GM21360 (cell line): ENCODE measurements at regions not wholly inside any gene's neighbourhood (a gene's known extent, or its start where the extent isn't known, plus 50 kb on each side); places are given as distances from the start of the nearest gene placed in this dataset.

ENCODE experiments used
- ATAC-seq: cut with Tn5 transposase; IDR thresholded peaks from one replicate; pipeline ENCODE4 v1.9.1; 2021; ENCODE audit warnings: mild to moderate bottlenecking, moderate library complexity; ENCODE audit not compliant: unreplicated experiment

DNA sequence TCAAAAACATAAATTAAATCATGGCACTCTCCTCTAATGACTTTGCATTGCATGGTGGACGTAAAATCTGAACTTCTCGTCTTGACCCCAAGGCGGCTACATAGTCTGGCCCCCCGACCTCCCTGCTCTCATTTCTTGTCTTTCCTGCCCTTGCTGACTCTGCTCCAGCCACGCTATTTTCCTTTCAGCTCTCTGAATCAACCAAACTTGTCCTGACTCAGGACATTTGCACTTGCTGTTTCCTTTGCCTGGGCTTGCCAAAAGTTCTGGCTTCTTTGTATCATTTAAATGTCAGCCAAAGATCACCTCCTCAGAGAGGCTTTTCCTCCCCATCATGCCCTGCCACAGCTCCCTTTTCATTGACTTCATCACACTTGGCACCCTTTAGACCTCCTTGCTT, 107.7 kb upstream of the NFE2L3 start:
- ATAC-seq = no peak

DNA sequence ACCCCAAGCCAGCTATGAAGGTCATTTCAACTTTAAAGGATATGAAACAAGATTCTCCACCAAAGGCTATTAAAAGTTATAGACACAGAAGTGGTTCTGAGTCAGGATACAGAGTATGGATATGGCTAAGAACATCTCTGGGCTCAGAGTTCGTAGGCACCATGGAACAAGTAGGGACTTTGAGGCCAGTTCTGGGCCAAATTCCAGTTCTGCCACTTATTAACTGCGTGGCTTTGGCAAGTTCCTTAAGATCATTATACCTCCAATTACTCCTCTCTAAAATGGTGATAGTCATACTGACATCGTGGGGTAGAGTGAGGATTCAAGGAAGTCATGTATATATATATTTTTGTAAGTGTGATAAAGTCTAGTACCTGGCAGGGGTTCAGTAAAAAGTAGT, 105.8 kb upstream of the NFE2L3 start:
- no peak for ATAC-seq

DNA sequence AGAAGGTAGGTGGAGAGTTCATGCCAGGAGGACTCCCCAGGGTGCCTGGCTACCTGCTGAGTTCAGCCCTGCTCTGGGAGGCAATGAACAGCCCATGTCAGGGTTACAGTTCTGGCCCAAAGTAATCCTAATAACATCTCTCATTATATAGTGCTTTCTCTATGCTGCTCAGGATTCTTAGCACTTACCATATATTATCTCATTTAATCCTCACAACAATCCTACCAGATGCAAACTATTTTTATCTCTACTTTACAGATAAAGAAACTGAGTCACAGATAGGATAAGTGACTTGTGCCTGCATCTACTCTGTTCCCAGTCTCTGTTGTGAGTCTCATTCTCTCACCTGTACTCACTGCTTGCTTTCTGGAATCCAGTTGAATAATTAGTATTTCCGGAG, 105.1 kb upstream of the NFE2L3 start:
- no peak for ATAC-seq

DNA sequence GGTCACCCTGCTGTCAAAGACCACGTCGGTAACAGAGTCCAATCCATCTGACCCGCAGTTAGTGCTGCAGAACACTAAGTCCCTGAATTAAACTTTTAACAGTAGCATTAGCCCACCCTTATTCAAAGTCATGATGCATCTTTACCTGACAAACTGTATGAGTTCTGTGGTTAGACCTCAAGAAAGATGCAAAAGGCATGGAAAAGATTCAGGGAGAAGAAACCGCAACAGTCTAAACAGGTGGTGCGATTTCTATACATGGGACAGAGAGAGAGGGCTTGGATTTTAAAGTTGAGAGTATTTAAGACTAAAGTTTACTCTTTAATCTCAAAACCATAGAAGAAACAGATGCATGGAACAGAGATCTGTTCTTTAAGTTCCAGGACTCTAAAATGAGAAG, 103.3 kb upstream of the NFE2L3 start:
- ATAC-seq = no peak

DNA sequence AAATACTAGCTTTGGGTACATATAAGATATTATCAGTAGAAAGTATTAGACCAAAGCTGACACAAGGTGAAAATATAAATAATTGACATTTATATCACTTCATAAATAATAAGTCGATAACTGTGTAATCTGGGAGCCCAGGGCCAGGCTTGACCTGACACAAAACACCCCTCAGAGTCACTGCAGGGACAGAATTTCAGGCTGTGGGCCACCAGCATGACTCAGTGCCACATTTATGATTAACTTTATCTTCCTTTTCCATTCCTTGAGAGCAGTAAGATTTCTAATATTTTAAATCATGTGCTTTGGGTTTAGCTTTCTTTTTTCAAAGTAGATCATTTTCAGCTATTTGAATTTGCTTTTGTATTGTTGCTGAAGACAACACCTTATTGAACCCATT, 102.9 kb upstream of the NFE2L3 start:
- no peak for ATAC-seq

DNA sequence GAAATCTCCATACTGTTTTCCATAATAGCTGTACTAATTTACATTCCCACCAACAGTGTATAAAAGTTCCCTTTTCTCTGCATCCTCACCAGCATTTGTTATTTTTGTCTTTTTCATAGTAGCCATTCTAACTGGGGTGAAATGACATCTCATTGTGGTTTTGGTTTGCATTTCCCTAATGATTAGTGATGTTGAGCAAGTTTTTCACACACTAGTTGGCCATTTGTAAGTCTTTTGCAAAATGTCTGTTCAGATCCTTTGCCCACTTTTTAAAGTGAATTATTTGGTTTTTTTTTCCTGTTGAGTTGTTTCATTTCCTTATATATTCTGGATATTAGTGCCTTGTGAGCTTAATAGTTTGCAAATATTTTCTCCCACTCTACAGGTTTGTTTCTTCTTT, 101.0 kb upstream of the NFE2L3 start:
- no peak for ATAC-seq

DNA sequence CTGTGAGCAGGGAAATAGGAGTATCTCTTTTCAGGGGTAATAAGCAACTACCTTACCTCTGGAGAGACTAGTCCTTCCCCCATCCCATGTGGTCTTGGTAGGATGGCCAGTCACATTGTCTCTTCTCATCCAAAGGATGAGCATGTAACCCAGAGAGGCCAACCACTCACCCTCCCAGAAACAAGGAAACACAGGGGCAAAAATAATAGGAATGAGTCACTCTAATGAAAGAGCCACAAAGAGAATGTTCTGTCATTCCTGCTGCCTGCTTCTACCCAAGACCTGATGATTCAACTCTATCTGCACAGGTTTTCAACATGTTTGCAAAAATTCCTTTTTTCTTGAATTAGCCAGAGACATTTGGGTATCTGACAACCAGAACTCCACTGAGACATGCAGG, 99.3 kb upstream of the NFE2L3 start:
- no peak for ATAC-seq

DNA sequence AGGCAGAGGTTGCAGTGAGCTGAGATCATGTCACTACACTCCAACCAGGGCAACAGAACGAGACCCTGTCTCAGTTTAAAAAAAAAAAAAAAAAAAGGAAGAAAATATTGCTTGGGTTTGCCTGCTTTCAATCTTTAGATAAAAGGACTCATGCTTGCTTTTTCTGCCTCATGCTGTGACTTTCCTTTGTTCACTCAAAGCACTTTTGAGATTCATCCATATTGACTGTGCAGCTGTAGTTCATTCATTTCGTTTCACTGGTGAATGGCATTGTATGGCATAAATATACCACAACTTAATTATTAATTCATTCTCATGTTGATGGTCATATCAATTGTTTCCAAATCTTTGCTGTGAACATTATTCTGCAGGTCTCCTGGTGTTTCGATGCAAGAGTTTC, 97.6 kb upstream of the NFE2L3 start:
- ATAC-seq = no peak

DNA sequence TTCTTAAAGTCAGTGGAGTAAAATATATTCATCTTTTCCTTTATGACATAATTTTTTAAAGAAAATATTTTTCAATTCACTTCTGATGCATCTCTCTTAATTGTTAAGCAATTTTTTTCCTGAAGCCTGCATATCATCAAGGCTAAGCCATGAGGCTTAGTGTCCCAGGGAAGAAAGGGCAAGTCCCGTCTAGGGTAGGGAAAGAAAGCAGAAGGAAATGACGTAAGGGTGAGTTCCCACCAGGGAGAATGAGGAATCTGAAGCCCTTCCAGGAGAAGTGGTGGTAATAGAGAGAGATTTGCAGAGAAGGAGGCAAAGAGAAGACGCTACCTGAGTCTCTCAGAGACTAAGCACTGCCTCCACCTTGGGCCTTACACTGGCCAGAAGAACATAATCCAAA, 96.8 kb upstream of the NFE2L3 start:
- no peak for ATAC-seq

DNA sequence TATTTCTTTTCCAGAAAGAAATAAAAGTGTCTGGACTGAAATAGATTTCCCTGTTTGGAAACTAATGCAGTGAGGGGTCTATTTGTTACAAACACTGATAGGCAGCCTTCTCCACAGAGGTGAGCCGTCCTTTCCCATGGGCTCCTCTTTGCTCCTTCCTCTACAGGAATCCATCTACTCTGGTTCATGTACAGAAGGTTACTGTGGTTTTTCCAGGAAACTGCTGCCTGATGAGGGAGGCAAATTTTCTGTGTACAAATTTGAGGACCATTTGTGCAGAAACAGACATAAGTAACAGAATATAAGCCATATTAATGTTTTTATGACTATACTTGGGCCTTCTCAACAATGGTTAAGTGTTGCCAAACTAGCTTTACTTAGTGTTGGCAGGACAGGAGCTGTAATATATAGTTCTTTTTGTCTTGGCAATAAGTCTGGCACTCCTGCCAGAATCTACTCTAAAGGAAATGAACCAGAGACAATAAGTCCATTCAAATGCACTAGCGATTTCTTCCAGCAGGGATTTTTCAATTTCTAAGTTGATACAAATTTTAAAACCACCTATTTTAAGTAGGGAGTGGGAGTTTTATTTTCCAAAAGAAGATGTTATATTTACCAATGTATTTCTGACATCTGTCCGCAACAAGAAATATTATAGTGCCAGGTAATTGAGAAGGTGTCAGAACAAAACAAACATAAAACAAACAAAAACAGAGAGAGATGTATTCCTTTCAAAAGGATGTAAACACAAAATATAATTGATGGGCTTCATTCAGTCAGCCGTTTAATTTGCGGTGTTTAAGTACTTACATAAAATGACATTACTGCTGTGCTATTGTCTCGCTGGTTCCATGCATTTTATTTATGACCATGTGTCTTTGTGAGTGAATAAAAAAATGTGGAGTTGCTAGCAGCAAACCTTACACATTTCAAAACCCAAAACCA, 91.0 kb upstream of the NFE2L3 start:
- no peak for ATAC-seq

DNA sequence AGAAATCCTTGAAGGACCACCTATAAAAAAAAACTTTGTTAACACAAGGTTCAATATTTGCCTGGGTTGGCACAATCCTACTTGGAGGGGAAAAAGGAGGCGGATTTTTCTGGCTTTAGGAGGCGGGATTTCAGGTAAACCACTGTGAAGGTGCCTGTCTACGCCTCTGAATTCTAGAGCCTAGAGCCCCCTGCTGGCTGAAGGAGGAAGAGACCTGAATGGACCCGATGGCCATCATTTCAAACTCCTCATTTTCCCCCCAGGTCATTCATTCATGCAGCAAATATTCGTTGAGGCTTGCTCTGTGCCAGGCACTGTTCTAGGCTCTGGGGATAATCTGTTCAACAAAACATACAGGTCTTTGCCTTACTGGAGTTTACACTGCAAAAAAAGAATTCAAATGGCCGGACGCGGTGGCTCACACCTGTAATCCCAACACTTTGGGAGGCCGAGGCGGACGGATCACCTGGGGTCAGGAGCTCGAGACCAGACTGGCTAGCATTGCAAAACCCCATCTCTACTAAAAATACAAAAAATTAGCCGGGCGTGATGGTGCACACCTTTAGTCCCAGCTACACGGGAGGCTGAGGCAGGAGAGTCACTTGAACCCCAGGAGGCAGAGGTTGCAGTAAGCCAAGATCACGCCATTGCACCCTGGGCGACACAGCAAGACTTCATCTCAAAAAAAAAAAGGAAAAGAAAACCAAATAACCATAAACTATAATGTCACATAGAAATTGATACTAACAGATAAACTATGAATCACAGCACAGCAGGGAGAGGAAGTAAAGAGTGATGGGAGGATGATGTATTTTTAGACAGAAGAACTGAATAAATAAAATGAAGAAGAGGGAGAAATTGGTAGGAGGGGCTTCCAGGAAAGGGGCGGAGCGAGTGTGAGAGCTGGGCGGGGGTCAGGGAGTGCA, 90.1 kb upstream of the NFE2L3 start:
- no peak for ATAC-seq

DNA sequence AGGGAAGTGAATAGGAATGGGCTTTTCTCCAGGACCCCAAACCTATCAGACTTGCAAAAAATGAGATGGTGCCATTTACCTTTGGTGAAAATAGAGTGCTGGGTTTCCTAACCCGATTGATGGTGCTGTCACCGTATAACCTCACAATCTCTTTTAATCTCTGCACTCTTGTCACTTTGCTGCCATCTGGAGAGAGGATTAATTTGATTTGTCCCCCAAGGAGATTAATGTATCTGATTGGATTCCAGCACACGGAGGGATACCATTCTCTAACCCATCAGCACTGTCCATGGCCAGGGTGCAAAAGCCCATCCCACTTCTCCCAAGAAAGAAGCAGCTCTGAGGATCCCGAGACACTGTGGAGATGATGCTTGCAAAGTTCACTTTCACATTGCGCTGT, 86.3 kb upstream of the NFE2L3 start:
- ATAC-seq = no peak

DNA sequence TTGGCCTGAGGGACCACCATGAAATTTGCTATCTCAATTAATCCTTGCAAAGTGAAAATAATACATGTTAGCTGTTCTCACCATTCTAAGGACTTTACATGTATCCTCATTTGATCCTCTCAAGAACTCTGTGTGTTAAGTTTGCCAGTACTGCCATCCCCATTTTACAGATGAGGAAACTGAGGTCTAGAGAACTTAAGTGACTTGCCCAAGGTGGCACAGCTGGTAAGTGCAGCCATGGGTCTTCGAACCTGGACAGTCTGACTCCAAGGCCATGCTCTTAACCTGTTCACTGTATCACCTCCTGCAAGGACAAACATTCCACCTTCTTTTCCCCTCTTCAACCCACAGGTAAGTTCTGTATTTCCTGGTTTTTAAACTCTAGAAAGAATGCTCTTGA, 85.3 kb upstream of the NFE2L3 start:
- no peak for ATAC-seq

DNA sequence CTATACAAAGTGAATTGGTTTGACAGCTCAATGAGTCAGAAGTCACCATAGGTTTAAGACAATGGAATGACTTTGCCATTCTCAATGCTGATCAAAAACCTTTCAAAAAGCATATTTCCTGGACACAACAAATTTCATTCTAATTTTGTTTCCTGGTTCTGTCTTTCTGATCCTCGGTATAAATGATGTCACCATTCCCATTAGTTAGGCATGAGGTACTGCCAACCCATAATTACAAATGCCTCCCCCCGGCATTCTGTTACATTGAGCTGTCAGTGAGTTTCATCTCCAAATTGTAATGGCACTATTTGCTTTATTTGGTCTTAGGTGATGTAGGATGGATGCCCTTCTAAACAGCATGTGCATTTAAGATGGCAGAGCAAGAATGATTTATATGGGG, 81.7 kb upstream of the NFE2L3 start:
- ATAC-seq = no peak

DNA sequence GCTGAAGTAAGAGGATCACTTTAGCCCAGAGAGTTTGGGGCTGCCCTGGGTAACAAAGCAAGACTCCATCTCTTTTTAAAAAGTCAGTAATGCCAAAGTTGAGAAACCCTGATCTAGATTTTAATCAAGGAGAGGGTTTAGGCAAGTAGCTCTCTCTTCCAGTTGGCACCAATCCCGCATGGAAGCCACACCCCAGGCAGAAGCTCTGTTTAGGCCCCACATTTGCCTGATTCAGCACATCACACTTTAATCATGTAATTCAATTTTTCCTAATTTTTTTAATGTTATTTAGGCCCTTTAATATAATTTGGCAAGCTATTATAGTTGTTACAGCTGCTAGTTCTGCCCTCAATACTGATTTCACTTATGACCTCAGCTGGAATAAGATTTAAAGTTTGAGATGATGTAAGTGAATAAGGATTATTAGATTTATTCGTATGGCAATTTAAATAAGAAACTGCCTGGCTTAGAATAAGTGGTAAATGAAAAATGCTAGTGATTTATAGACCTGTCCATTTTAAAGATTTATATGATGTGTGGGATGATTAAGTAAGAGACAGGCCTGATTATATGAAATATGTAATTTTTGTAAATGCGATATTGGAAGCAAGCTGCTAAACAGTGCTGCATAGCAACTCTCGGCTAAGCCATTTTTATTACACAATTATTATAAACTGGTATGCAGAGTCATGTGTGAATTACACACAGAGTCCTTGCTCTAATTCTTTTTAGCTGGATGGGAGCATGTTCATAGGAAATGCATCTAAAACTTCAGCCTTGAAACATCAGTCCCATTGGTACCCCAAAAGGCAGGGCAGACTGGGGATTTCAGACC, 80.2 kb upstream of the NFE2L3 start:
- no peak for ATAC-seq

DNA sequence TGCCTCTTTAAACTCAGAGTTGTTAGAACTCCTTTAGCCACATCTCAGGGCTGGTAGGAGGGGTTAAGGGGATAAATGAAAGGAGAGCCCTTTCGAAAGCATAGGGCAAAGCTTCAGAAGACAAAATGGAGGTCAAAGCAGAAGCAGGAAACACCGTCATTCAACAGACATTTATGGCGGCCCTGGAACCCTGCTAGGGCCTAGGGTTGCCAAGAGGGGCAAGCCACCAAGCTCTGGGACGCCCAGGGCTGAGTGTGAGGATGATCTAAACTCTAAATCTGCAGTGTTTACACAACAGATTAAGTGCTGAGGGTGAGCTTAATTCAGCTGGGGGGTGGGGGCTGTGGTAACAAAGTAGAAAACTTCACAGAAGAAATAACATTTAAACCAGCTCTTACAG, 79.0 kb upstream of the NFE2L3 start:
- ATAC-seq = no peak

DNA sequence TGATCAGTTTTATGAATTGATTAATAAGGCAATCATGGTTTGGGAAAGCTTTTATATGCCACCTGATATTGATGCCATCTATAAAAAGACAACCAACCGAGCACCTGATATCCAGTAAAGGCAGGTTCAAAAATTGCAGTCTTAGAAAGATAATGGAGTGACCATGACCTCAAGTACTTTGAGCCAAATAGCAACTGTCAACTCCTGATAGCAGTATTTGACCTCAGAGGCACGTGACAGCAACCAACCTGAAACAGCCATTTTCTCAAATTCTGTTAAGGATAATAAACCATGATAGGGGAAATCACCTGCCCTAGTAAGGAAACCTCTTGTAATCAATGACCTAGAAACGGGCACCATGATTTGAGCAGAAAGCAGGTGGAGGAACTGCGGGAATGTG, 77.1 kb upstream of the NFE2L3 start:
- no peak for ATAC-seq

DNA sequence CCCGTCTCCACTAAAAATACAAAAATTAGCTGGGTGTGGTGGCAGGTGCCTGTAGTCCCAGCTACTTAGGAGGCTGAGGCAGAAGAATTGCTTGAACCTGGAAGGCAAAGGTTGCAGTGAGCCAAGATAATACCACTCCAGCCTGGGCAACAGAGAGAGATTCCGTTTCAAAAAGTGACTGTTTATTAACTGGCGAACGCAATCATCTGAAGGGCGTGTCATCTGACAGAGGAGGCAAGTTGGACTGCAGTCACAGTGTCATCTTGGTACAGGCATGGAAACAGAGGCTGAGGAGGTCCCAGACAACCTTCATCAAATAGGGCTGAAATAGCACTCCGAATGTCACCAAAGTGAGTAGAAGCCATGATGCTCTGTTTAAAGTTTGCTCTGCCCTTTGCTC, 75.3 kb upstream of the NFE2L3 start:
- ATAC-seq = no peak

DNA sequence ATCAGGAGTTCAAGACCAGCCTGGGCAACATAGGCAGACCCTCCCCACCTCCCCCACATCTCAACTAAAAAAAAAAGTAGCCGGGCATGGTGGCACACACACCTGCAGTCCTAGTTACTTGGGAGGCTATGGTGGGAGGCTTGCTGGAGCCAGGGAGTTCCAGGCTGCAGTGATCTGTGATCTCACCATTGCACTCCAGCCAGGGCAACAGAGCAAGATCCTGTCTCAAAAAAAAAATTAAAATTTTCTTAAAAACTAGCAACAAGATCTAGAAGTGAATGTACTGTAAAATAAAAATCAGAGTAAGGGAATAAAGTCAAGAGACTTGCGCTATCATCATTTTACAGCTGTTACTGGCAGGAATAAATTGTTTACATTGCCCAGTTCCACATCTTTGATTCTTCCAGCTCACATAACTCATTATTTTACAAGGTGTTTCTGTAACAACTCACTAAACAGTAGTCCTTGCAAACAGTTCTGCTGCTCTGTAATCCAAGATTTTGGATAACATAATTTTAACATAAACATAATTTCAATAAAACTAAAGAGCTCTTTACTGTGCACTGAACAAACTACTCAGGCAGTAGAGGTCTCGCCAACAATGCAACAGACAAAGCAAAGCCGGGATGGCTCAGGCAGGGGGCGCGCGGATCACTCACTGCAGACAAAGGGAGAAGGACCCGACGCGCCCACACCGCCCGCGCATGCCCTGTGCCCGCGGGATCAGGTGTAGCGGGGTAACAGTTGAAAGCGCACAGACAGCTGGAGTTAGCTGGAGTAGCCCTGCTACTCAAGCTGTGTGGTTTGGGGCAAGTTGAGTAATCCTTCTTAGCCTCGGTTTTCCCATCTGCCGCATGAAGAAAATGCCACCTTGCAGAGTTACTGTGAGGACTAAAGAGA, 73.3 kb upstream of the NFE2L3 start:
- ATAC-seq = peak; percentile 90

DNA sequence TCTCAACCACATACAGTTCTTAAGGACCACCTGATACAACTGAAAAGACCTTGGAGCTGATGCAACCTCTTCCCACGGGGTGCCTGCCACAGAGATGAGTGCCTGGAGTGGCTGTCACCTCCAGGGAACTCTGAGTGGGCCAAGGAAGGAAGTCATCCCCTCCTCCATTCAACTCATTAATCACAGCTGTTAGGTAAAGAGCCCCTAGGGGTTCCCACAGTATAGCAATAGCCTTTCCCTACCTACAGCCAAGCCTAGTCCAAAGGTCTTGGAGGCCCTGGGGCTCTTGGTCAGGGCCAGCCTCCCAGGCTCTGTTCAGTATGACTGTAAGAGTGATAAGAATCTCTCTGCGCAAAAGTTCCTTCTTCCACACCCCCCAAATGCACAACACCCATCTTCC, 70.4 kb upstream of the NFE2L3 start:
- no peak for ATAC-seq
